Right ventricle myocardium superior (tissue), 1 donor: ENCODE measurements at regions not wholly inside any gene's neighbourhood (a gene's known extent, or its start where the extent isn't known, plus 50 kb on each side); places are given as distances from the start of the nearest gene placed in this dataset.

Source experiments
- ATAC-seq: fragments of 200-7000 bp; cut with Tn5 transposase; one replicate; pipeline ENCODE4 v1.9.1; 2020; ENCODE audit warnings: mild to moderate bottlenecking; ENCODE audit not compliant: poor library complexity
- DNase-seq: peaks from one replicate; pipeline ENCODE4 v3.0.0-alpha.2; 2020
- intact Hi-C: fragments of 100-400 bp; cut with DNase I; formaldehyde crosslinking; loops from one replicate; pipeline ENCODE4 v1.11.2; 2022
- donor health status: DM: no; HTN: yes; CAD: no; lungs with severe emphysema.

GRCh38 chr6:109237986-109238329 is 142.7 kb downstream of the CEP57L1 start:
- intact Hi-C loops, result no loop called here
- DNase-seq (no peak), ATAC-seq (no peak)

GRCh38 chr6:109237077-109237985 is 142.0 kb downstream of the CEP57L1 start:
- DNase-seq, result no peak
- peak; percentile 60 for ATAC-seq
- intact Hi-C loops, result no loop called here

- ATAC-seq (peak; percentile 66), DNase-seq (no peak)
- intact Hi-C loops, result no loop called here
These were observed 141.1 kb downstream of the CEP57L1 start for GRCh38 chr6:109236115-109237076.

GRCh38 chr6:109235481-109236038 is 140.3 kb downstream of the CEP57L1 start:
- ATAC-seq (no peak), DNase-seq (no peak)
- intact Hi-C loops, result no loop called here

- ATAC-seq, result no peak
- intact Hi-C loops, result no loop called here
- DNase-seq, result no peak
These were observed 135.1 kb downstream of the CEP57L1 start for GRCh38 chr6:109230453-109230852.

- no peak for ATAC-seq
- intact Hi-C loops, result no loop called here
These were observed 134.2 kb downstream of the CEP57L1 start for GRCh38 chr6:109229536-109229935.

GRCh38 chr6:109227646-109228045 is 132.3 kb downstream of the CEP57L1 start:
- ATAC-seq (no peak), DNase-seq (no peak)
- intact Hi-C loops, result no loop called here

More at GRCh38 chr6:109229536-109229935, 134.2 kb downstream of the CEP57L1 start:
- no peak for DNase-seq

- DNase-seq, result no peak
- intact Hi-C loops, result no loop called here
- no peak for ATAC-seq
These were observed 131.0 kb downstream of the CEP57L1 start for GRCh38 chr6:109226353-109226752.

GRCh38 chr6:109225946-109226345 is 130.6 kb downstream of the CEP57L1 start:
- intact Hi-C loops, result no loop called here
- DNase-seq (no peak), ATAC-seq (no peak)

- intact Hi-C loops, result no loop called here
- DNase-seq (no peak), ATAC-seq (no peak)
These were observed 129.7 kb downstream of the CEP57L1 start for GRCh38 chr6:109224994-109225393.

- DNase-seq, result no peak
- no peak for ATAC-seq
- intact Hi-C loops, result no loop called here
These were observed 129.0 kb downstream of the CEP57L1 start for GRCh38 chr6:109224107-109224875.

- no peak for DNase-seq
- no peak for ATAC-seq
- intact Hi-C loops, result no loop called here
These were observed 127.5 kb downstream of the CEP57L1 start for GRCh38 chr6:109222848-109223247.

- DNase-seq (no peak), ATAC-seq (no peak)
- intact Hi-C loops, result no loop called here
These were observed 126.4 kb downstream of the CEP57L1 start for GRCh38 chr6:109221543-109222195.
